Brain microvascular endothelial cell (primary cell): ENCODE measurements at regions not wholly inside any gene's neighbourhood (a gene's known extent, or its start where the extent isn't known, plus 50 kb on each side); places are given as distances from the start of the nearest gene placed in this dataset.

Experiments used
- DNase-seq: peaks from one replicate; pipeline ENCODE4 v3.0.0-alpha.2; 2020
- H3K27ac ChIP-seq: fragments of 250-450 bp; sonication (Bioruptor Pico); 2 replicates; pipeline ENCODE4 v1.5.1; 2020; ENCODE audit warnings: mild to moderate bottlenecking, moderate library complexity
- H3K27me3 ChIP-seq: fragments of 250-450 bp; sonication (Bioruptor Pico); replicated peaks from 2 replicates; pipeline ENCODE4 v1.5.1; 2020; ENCODE audit warnings: mild to moderate bottlenecking
- H3K36me3 ChIP-seq: fragments of 250-450 bp; sonication (Bioruptor Pico); replicated peaks from 2 replicates; pipeline ENCODE4 v1.5.1; 2020; ENCODE audit warnings: mild to moderate bottlenecking
- H3K4me3 ChIP-seq: 2 replicates; pipeline ENCODE4 v1.5.1; 2011; ENCODE audit warnings: low read depth, mild to moderate bottlenecking, control low read depth, low read length, moderate library complexity
- in situ Hi-C: cut with HindIII; loops from 2 replicates; pipeline ENCODE4 v1.10.0; 2017; ENCODE audit warnings: low sequenced_read_pairs, low pct_ligation_motif_present
- TF ChIP-seq, protein P1 (sequence below): IDR thresholded peaks from 2 replicates; pipeline ENCODE4 v1.5.1; 2011; ENCODE audit warnings: low read depth, mild to moderate bottlenecking, moderate library complexity, low read length, control low read depth, inconsistent platforms; ENCODE audit errors: missing control alignments

DNA sequence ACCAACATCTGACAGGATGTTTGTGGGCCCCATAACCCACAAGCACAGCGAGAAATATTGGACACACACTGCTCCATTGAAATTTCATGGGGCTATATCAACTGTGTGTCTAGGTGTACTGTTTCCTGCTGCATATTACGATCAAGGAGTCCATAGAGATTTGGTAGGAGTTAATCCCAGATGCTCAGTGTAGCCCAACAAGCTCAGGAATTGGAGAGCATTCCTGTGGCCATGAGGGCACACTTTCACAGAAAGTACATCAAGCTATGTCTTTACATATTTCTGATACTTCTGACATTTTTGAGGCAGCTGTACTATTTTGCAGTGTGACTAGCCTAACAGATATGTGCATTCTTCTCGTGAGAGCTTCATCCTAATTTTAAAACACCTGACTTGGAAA is 473.1 kb downstream of the PTH2R start:
- H3K4me3 ChIP-seq, result no peak overlapping the region
- no peak overlapping the region for H3K27ac ChIP-seq
- no peak for DNase-seq
- no peaks in the 10 kb centered on the region for H3K36me3 ChIP-seq
- H3K27me3 ChIP-seq, result no peaks in the 10 kb centered on the region
- in situ Hi-C loops, result no loop called here
- TF ChIP-seq, protein P1, sequence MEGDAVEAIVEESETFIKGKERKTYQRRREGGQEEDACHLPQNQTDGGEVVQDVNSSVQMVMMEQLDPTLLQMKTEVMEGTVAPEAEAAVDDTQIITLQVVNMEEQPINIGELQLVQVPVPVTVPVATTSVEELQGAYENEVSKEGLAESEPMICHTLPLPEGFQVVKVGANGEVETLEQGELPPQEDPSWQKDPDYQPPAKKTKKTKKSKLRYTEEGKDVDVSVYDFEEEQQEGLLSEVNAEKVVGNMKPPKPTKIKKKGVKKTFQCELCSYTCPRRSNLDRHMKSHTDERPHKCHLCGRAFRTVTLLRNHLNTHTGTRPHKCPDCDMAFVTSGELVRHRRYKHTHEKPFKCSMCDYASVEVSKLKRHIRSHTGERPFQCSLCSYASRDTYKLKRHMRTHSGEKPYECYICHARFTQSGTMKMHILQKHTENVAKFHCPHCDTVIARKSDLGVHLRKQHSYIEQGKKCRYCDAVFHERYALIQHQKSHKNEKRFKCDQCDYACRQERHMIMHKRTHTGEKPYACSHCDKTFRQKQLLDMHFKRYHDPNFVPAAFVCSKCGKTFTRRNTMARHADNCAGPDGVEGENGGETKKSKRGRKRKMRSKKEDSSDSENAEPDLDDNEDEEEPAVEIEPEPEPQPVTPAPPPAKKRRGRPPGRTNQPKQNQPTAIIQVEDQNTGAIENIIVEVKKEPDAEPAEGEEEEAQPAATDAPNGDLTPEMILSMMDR, result no peak

DNA sequence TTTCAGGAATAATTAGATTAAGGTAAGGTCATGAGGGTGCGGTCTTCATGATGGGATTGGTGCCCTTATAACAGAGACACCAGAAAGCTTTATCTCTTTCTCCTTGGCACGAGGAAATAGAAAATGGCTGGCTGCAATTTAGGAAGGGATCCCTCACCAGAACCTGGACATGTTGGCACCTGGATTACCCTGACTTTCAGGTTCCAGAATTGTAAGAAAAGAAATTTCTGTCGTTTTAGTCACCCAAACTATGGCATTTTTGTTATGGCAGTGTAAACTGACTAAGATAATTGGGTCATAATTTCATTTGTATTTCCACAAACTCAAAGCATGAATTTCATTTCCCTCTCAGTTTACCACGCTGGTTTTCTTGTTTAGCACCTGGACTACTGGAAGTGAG is 473.6 kb downstream of the PTH2R start:
- TF ChIP-seq, protein P1, result no peak
- no peaks in the 10 kb centered on the region for H3K27me3 ChIP-seq
- in situ Hi-C loops, result no loop called here
- no peak overlapping the region for H3K4me3 ChIP-seq
- H3K36me3 ChIP-seq, result no peaks in the 10 kb centered on the region
- no peak overlapping the region for H3K27ac ChIP-seq
- DNase-seq, result no peak

DNA sequence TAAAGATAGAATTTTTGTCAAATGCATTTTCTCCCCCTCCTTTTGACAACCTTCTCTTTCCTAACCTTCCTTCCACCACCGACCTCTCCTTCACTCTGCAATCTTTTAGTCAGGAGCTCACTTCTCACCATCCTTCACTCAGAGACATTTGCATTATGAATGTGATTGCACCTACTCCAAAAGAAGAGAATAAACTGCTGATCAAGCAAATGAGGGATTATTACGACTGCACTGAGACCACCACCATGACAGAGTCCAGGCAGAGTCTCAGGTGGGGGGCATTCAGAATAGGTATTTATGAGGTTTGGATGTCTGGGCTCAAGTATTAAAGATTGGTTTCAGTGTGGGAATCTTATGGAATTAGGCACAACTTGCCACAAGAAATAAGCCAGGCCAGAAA is 483.9 kb downstream of the PTH2R start:
- no peaks in the 10 kb centered on the region for H3K36me3 ChIP-seq
- in situ Hi-C loops, result no loop called here
- H3K27me3 ChIP-seq, result no peaks in the 10 kb centered on the region
- H3K4me3 ChIP-seq, result no peak overlapping the region
- TF ChIP-seq, protein P1, result no peak
- no peak for DNase-seq
- H3K27ac ChIP-seq, result no peak overlapping the region

DNA sequence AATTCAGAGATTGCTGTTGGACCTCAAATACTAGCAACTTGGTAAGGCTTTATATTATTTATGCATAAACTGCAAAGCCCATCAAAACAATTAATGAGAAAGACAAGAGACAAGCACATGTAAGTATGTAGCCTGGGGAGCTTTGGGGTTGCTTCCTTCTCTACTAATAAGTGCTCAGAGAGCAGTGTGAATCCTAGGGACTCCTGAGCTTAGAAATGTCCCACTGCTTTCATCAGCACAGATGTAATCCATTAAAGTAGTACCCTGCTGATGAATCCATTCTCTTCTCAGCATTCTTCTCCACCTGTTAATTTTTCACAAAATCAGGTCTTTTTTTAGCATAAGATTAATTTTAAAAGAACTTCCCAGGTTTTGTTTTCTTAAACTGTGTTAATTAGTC is 485.6 kb downstream of the PTH2R start:
- in situ Hi-C loops, result no loop called here
- Histone ChIP-seq H3K27me3 (no peaks in the 10 kb centered on the region), H3K27ac (no peak overlapping the region), H3K36me3 (no peaks in the 10 kb centered on the region), H3K4me3 (no peak overlapping the region)
- TF ChIP-seq, protein P1, result no peak
- DNase-seq, result no peak

DNA sequence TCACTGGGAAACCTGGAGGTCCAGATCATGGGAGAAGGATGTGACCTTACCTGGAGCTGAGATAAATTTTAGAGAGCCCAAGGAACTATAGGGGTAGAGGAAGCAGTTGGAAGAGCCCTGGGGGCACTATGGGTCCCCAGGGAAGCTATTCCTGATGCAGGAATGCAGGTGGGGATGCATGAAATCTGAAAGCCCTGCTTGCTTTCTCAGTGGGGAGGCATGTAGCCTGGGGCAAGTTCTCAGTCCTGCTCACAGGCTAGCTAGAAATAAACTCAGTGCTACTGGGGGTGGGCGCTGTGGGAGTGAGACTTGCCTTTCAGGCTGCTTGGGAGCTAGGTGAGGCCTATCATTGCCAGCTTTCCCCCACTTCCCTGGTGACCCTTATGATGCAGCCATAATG is 499.7 kb downstream of the PTH2R start:
- Histone ChIP-seq H3K36me3 (no peaks in the 10 kb centered on the region), H3K27ac (no peak overlapping the region), H3K4me3 (no peak overlapping the region), H3K27me3 (no peaks in the 10 kb centered on the region)
- TF ChIP-seq, protein P1, result no peak
- no peak for DNase-seq
- in situ Hi-C loops, result no loop called here

DNA sequence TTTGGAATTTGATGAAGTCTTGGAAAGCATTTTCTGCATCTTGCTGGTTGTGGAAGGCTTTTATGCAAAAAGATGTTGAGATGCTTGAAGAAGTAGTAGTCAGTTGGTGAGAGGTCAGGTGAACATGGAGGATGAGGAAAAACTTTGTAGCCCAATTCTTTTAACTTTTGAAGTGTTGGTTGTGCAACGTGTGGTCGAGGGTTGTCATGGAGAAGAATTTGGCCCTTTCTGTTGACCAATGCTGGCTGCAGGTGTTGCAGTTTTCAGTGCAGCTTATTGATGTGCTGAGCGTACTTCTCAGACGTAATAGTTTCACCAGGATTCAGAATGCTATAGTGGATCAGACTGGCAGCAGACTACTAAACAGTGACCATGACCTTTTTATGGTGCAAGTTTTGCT is 508.4 kb upstream of the MAP2 start:
- in situ Hi-C loops, result no loop called here
- no peak for DNase-seq
- Histone ChIP-seq H3K27ac (no peak overlapping the region), H3K36me3 (no peaks in the 10 kb centered on the region), H3K4me3 (no peak overlapping the region), H3K27me3 (no peaks in the 10 kb centered on the region)
- TF ChIP-seq, protein P1, result no peak
